GM12878 (cell line): ENCODE measurements at regions not wholly inside any gene's neighbourhood (a gene's known extent, or its start where the extent isn't known, plus 50 kb on each side); places are given as distances from the start of the nearest gene placed in this dataset.

ENCODE experiments used
- ATAC-seq: fragments of 200-7000 bp; cut with Tn5 transposase; 3 replicates; pipeline ENCODE4 v1.9.1; 2020; ENCODE audit warnings: mild to moderate bottlenecking, moderate library complexity
- BruUV-seq: library from RNA; stranded (reverse); fragments of 400-500 nt; replicated peaks from 2 replicates; lab custom pipeline; 2021; lab: Mats Ljungman, UMichigan
- CTCF ChIA-PET: fragments of 300-600 bp; sonication (Branson Sonifier 250); formaldehyde crosslinking; extraction: SDS; loops from one replicate; lab custom pipeline; 2021; ENCODE audit warnings: inconsistent platforms; lab: Yijun Ruan, JAX
- POLR2A ChIA-PET: fragments of 350-600 bp; formaldehyde crosslinking; extraction: SDS; loops from one replicate; lab custom pipeline; 2021; ENCODE audit warnings: inconsistent platforms; lab: Charles Lee
- RAD21 ChIA-PET: fragments of 300-600 bp; sonication (Branson Sonifier 250); formaldehyde crosslinking; loops from one replicate; lab custom pipeline; 2023; ENCODE audit warnings: antibody characterized with exemption; ENCODE audit not compliant: unreplicated experiment; lab: Charles Lee
- SMC1A ChIA-PET: fragments of 300-600 bp; sonication (Branson Sonifier 250); formaldehyde crosslinking; loops from one replicate; lab custom pipeline; 2023; ENCODE audit not compliant: unreplicated experiment, uncharacterized antibody; lab: Charles Lee
- DNase-seq: peaks from one replicate; pipeline ENCODE4 v3.0.0-alpha.2; 2011; ENCODE audit warnings: low read depth, low spot score
- FAIRE-seq: peaks from 3 replicates; lab custom pipeline; 2011; peaks lifted over from hg19 to GRCh38; lab: Jason Lieb, UNC
- H2AFZ ChIP-seq: 2 replicates; pipeline ENCODE4 v1.6.0; 2011; ENCODE audit warnings: low read depth, low read length, control low read depth; ENCODE audit not compliant: control insufficient read depth
- H3K27ac ChIP-seq: 2 replicates; pipeline ENCODE4 v1.5.1; 2011; ENCODE audit warnings: control low read depth; ENCODE audit not compliant: control insufficient read depth, insufficient read depth
- H3K27me3 ChIP-seq, 2 experiments: replicated peaks in 1 of 2; 2 replicates each; pipeline versions ENCODE4 v1.6.0 to v1.6.1; 2011; ENCODE audit warnings: low read length in 1 of 2; ENCODE audit not compliant: control insufficient read depth in 2 of 2, insufficient read depth in 2 of 2
- H3K36me3 ChIP-seq, 2 experiments: 2 replicates each; pipeline ENCODE4 v1.5.1; 2011; ENCODE audit warnings: low read length in 1 of 2; ENCODE audit not compliant: control insufficient read depth in 2 of 2, insufficient read depth in 2 of 2
- H3K4me1 ChIP-seq: 2 replicates; pipeline ENCODE4 v1.6.1; 2011; ENCODE audit warnings: mild to moderate bottlenecking, low read length, moderate library complexity, mixed read lengths; ENCODE audit not compliant: control insufficient read depth, insufficient read depth
- H3K4me2 ChIP-seq: 2 replicates; pipeline ENCODE4 v1.6.0; 2011; ENCODE audit warnings: control low read depth; ENCODE audit not compliant: control insufficient read depth, insufficient read depth
- H3K4me3 ChIP-seq: fragments of 200-600 bp; sonication (generic); 2 replicates; pipeline ENCODE4 v1.5.1; 2016
- H3K79me2 ChIP-seq: 2 replicates; pipeline ENCODE4 v1.6.0; 2011; ENCODE audit warnings: low read length; ENCODE audit not compliant: control insufficient read depth, insufficient read depth
- H3K9ac ChIP-seq: 2 replicates; pipeline ENCODE4 v1.8.0; 2011; ENCODE audit warnings: low read length, control low read depth, mixed read lengths; ENCODE audit not compliant: control insufficient read depth, insufficient read depth
- H3K9me3 ChIP-seq: replicated peaks from 3 replicates; pipeline ENCODE4 v1.5.1; 2011; ENCODE audit warnings: mild to moderate bottlenecking, low read length; ENCODE audit not compliant: control insufficient read depth, insufficient read depth
- H4K20me1 ChIP-seq: 2 replicates; pipeline ENCODE4 v1.6.0; 2011; ENCODE audit not compliant: control insufficient read depth, insufficient read depth
- BHLHE40 ChIP-seq, 2 experiments: fragments of 450-650 bp in 1 of 2; IDR thresholded peaks; 2 replicates each; pipeline ENCODE4 v1.6.1; 2011 to 2017; ENCODE audit warnings: low read depth in 2 of 2, borderline replicate concordance in 1 of 2, improper control_type of control experiment in 1 of 2, low read length in 1 of 2, mild to moderate bottlenecking in 1 of 2
- CHD2 ChIP-seq: IDR thresholded peaks from 2 replicates; pipeline ENCODE4 v1.6.1; 2011; ENCODE audit warnings: low read depth, low read length, improper control_type of control experiment, borderline replicate concordance
- E4F1 ChIP-seq: fragments of 450-650 bp; IDR thresholded peaks from 2 replicates; pipeline ENCODE4 v1.6.1; 2018; ENCODE audit warnings: borderline replicate concordance, mild to moderate bottlenecking; ENCODE audit not compliant: partially characterized antibody
- FOXM1 ChIP-seq: IDR thresholded peaks from 2 replicates; pipeline ENCODE4 v1.6.1; 2012; ENCODE audit warnings: low read depth, mild to moderate bottlenecking, inconsistent platforms, low read length, moderate library complexity
- IRF4 ChIP-seq: IDR thresholded peaks from 2 replicates; pipeline ENCODE4 v1.6.1; 2011; ENCODE audit warnings: low read depth, low read length
- NFYA ChIP-seq: IDR thresholded peaks from 2 replicates; pipeline ENCODE4 v1.6.1; 2011; ENCODE audit warnings: low read depth, mild to moderate bottlenecking, low read length, improper control_type of control experiment, borderline replicate concordance
- POLR2A ChIP-seq: IDR thresholded peaks from 2 replicates; pipeline ENCODE4 v1.6.1; 2011; ENCODE audit warnings: low read depth, mild to moderate bottlenecking, low read length
- WGBS: methylation state at CpG from one replicate; pipeline ENCODE4 v1.1.6; 2016; ENCODE audit warnings: low lambda C conversion rate; ENCODE audit not compliant: insufficient replicate concordance, insufficient coverage; ENCODE audit errors: missing lambda C conversion rate; 5-methylcytosine and 5-hydroxymethylcytosine counted together
- in situ Hi-C: fragments of 300-500 bp; cut with MboI; formaldehyde crosslinking; loops from 9 replicates; pipeline ENCODE4 v1.14.3; 2018; ENCODE audit warnings: mixed read lengths
- intact Hi-C: fragments of 100-400 bp; cut with micrococcal nuclease; formaldehyde crosslinking; loops from one replicate; pipeline ENCODE4 v1.14.2; 2022; ENCODE audit not compliant: unreplicated experiment

- FAIRE-seq (no peak), ATAC-seq (peak; percentile 66)
- no TSS peak for BruUV-seq
Measured at GRCh38 chr3:2023959-2024358, 74.7 kb upstream of the CNTN4 start.

More at GRCh38 chr3:2023959-2024358, 74.7 kb upstream of the CNTN4 start:
- CTCF ChIA-PET, result no interaction called here
- Histone ChIP-seq H3K79me2 (no peaks in the 10 kb centered on the region), H4K20me1 (no peaks in the 10 kb centered on the region), H3K27ac (no peak overlapping the region), H3K9ac (no peak overlapping the region), H3K4me2 (no peak overlapping the region)
- RAD21 ChIA-PET, result no interaction called here
- 19% methylated on average over 3 of the region's 3 CpGs for WGBS
- POLR2A ChIA-PET, result no interaction called here
- no peak for TF ChIP-seq FOXM1
- no peak for TF ChIP-seq BHLHE40 (IDR thresholded peaks at IDR 0.05; ENCODE audit: borderline replicate concordance in 1 of 2, low read depth in 2 of 2, low read length in 1 of 2)
- no peak for TF ChIP-seq POLR2A
- TF ChIP-seq NFYA, result no peak
- TF ChIP-seq IRF4, result no peak
- no peak for TF ChIP-seq CHD2
- TF ChIP-seq E4F1, result no peak
- TF ChIP-seq, all 136 proteins: peak for 0
- Histone ChIP-seq H3K4me3 (no peak overlapping the region), H3K4me1 (no peaks in the 10 kb centered on the region), H3K36me3 (no peaks in the 10 kb centered on the region), H3K27me3 (no peaks in the 10 kb centered on the region), H2AFZ (no peak overlapping the region), H3K9me3 (no peaks in the 10 kb centered on the region)
- DNase-seq, result no peak
- intact Hi-C loops, result no loop called here
- in situ Hi-C loops, result no loop called here
- SMC1A ChIA-PET, result no interaction called here
